Spleen (tissue), 11 donors: ENCODE measurements at regions not wholly inside any gene's neighbourhood (a gene's known extent, or its start where the extent isn't known, plus 50 kb on each side); places are given as distances from the start of the nearest gene placed in this dataset.

Experiments used
- DNase-seq: peaks from one replicate; pipeline ENCODE4 v3.0.0-alpha.2; 2020
- H3K27ac ChIP-seq, 8 donors: fragments of 200-600 bp; sonication (generic) in 7 of 8; 1 replicate in 4 of 8; 2 replicates in 4 of 8; pipeline versions ENCODE4 v1.5.0 to v1.8.0; 2016 to 2021; ENCODE audit warnings: inconsistent platforms in 4 of 8, mild to moderate bottlenecking in 4 of 8, moderate library complexity in 1 of 8
- H3K27me3 ChIP-seq, 7 donors: fragments of 200-600 bp; sonication (generic) in 6 of 7; replicated peaks in 1 of 7; 1 replicate in 4 of 7; 2 replicates in 3 of 7; pipeline versions ENCODE4 v1.5.0 to v1.8.0; 2016 to 2021; ENCODE audit warnings: inconsistent platforms in 3 of 7, mild to moderate bottlenecking in 1 of 7
- H3K36me3 ChIP-seq, 6 donors: fragments of 200-600 bp; sonication (generic) in 5 of 6; 1 replicate in 4 of 6; 2 replicates in 2 of 6; pipeline versions ENCODE4 v1.5.0 to v1.8.0; 2016 to 2021; ENCODE audit warnings: inconsistent platforms in 2 of 6
- H3K4me1 ChIP-seq, 6 donors: fragments of 200-600 bp; sonication (generic) in 5 of 6; 1 replicate in 3 of 6; 2 replicates in 3 of 6; pipeline versions ENCODE4 v1.5.0 to v1.8.0; 2016 to 2021; ENCODE audit warnings: inconsistent platforms in 3 of 6
- H3K4me3 ChIP-seq, 8 donors: fragments of 200-600 bp; sonication (generic) in 7 of 8; 1 replicate in 4 of 8; 2 replicates in 4 of 8; pipeline versions ENCODE4 v1.5.0 to v1.8.0; 2016 to 2021; ENCODE audit warnings: inconsistent platforms in 4 of 8, mild to moderate bottlenecking in 4 of 8, moderate library complexity in 2 of 8
- H3K9me3 ChIP-seq, 8 donors: fragments of 200-600 bp; sonication (generic) in 7 of 8; 1 replicate in 4 of 8; 2 replicates in 4 of 8; pipeline versions ENCODE4 v1.5.0 to v1.8.0; 2016 to 2021; ENCODE audit warnings: inconsistent platforms in 4 of 8
- POLR2A ChIP-seq, 3 donors: fragments of 450-650 bp; IDR thresholded peaks; one replicate each; pipeline ENCODE4 v1.5.1; 2017; ENCODE audit warnings: antibody characterized with exemption in 3 of 3, mild to moderate bottlenecking in 1 of 3
- POLR2AphosphoS5 ChIP-seq, 3 donors: sonication (generic); formaldehyde crosslinking; IDR thresholded peaks; one replicate each; pipeline ENCODE4 v1.5.1; 2017; ENCODE audit warnings: antibody characterized with exemption in 3 of 3
- WGBS, 5 donors: extraction: QIAGEN DNeasy Blood & Tissue Kit in 3 of 5; methylation state at CpG; one replicate each; pipeline versions ENCODE4 v1.1.5 to v1.1.7; 2013 to 2018; 5-methylcytosine and 5-hydroxymethylcytosine counted together
- intact Hi-C: fragments of 100-400 bp; cut with DNase I; formaldehyde crosslinking; loops from one replicate; pipeline ENCODE4 v1.15.0; 2023; ENCODE audit warnings: low total_unique reads
- TF ChIP-seq, protein P1 (sequence below), 11 experiments: fragments of 200-600 bp in 7 of 11; fragments of 450-650 bp in 4 of 11; sonication (generic) in 4 of 11; IDR thresholded peaks in 8 of 11; conservative IDR thresholded peaks in 3 of 11; 1 replicate in 7 of 11; 2 replicates in 4 of 11; pipeline versions ENCODE4 v1.4.0 to v1.8.0; 2016 to 2021; ENCODE audit warnings: antibody characterized with exemption in 11 of 11, inconsistent platforms in 4 of 11, mild to moderate bottlenecking in 1 of 11
- donor health status: healthy with polysubstance abuse.
- donor health status: DM: no; HTN: no; CAD: no; lungs with moderate emphysema.
- donor health status: DM: no; HTN: no; CAD: no.
- donor health status: Bipolar disorder and iron deficiency.
- donor health status: healthy.
- donor health status: DM: no; HTN: no; CAD: no.
- donor health status: DM: yes; HTN: yes; CAD: no.

DNA sequence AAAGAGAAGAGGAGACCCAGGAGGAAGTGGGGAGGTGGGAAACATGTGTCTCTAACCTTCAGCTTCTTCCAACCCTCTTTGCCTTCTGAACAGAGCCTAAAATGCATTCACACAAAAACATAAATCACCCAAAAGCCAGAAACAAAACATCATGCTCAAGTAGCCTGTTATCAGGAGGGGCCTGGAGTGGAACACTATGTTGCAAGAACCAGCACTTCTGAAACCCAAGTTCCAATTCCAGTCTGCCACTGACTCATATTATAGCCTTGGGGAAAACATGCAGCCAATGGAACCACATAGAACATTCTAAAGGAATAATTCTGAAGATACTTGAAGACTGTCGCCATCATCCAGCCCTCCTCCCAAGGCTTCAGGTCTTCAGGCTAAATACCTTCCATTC, 169.8 kb upstream of the PLXNC1 start:
- TF ChIP-seq POLR2AphosphoS5 (IDR thresholded peaks at IDR 0.05) (no peak), POLR2A (IDR thresholded peaks at IDR 0.05) (no peak)
- TF ChIP-seq, protein P1, sequence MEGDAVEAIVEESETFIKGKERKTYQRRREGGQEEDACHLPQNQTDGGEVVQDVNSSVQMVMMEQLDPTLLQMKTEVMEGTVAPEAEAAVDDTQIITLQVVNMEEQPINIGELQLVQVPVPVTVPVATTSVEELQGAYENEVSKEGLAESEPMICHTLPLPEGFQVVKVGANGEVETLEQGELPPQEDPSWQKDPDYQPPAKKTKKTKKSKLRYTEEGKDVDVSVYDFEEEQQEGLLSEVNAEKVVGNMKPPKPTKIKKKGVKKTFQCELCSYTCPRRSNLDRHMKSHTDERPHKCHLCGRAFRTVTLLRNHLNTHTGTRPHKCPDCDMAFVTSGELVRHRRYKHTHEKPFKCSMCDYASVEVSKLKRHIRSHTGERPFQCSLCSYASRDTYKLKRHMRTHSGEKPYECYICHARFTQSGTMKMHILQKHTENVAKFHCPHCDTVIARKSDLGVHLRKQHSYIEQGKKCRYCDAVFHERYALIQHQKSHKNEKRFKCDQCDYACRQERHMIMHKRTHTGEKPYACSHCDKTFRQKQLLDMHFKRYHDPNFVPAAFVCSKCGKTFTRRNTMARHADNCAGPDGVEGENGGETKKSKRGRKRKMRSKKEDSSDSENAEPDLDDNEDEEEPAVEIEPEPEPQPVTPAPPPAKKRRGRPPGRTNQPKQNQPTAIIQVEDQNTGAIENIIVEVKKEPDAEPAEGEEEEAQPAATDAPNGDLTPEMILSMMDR (IDR thresholded peaks at IDR 0.05 in 8 of 11, conservative IDR thresholded peaks at IDR 0.05 in 3 of 11): no peak
- no peak for DNase-seq

DNA sequence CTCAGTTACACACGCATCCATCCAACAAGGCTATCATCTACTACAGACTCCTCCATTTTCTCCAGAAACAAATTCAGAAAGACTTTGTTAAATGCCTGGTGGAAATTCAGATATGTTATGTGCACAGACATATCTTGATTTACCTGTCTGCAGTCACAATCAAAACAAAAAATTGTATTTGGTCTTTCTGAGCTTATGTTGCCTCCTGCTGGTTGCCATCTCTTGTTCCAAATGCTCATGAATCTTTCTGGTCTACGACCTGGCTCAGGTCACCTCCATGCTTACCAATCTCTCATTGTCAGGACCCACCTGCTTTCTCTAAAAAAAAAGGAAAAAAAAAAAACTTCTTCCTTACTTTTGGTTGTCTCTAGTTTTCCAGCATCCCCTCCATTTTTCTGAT, 169.2 kb upstream of the PLXNC1 start:
- H3K4me3 ChIP-seq: no peak overlapping the region
- no peaks in the 10 kb centered on the region for H3K9me3 ChIP-seq
- TF ChIP-seq POLR2A (IDR thresholded peaks at IDR 0.05): no peak
- TF ChIP-seq, protein P1 (IDR thresholded peaks at IDR 0.05 in 8 of 11, conservative IDR thresholded peaks at IDR 0.05 in 3 of 11): peak in 7 of 11 experiments; percentile 22 to 52 (median 42)
- no peaks in the 10 kb centered on the region for H3K36me3 ChIP-seq
- H3K27me3 ChIP-seq: peaks cover 0 to 4% (median 0%) of the 10 kb centered on the region in 7 donors
- no peaks in the 10 kb centered on the region for H3K4me1 ChIP-seq
- intact Hi-C loops: no loop called here
- no peak overlapping the region for H3K27ac ChIP-seq
- DNase-seq: no peak
- WGBS, 5 donors: 56 to 74% (median 57%) methylated on average over 2 of the region's 2 CpGs

More for the DNA sequence above, 169.8 kb upstream of the PLXNC1 start:
- Histone ChIP-seq H3K36me3 (no peaks in the 10 kb centered on the region), H3K27me3 (peaks cover 0 to 4% (median 0%) of the 10 kb centered on the region in 7 donors), H3K9me3 (no peaks in the 10 kb centered on the region), H3K4me3 (no peak overlapping the region), H3K4me1 (no peaks in the 10 kb centered on the region), H3K27ac (no peak overlapping the region)
- intact Hi-C loops: no loop called here
- 86 to 96% (median 95%) methylated on average over 1 of the region's 1 CpG for WGBS, 5 donors

DNA sequence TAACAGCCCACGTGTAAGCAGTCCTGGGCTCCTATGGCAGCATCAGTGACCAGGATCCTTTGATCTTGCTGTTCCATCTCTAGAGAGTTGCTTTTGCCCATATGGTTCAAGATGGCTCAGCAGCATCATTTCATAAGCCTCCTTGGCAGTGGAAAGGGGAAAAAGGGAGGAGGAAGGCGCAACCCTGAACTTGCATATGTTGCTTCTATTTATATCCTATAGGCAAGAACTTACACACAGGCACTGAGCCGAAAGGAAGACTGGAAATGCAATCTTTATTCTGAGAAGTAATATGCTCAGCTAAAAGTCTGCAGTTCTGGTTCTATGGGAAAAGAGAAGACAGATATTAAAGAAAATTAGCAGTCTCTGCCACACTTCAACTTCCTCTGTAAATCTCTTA, 167.7 kb upstream of the PLXNC1 start:
- no peaks in the 10 kb centered on the region for H3K36me3 ChIP-seq
- H3K9me3 ChIP-seq: no peaks in the 10 kb centered on the region
- TF ChIP-seq POLR2A (IDR thresholded peaks at IDR 0.05): no peak
- no peak for TF ChIP-seq POLR2AphosphoS5 (IDR thresholded peaks at IDR 0.05)
- TF ChIP-seq, protein P1 (IDR thresholded peaks at IDR 0.05 in 8 of 11, conservative IDR thresholded peaks at IDR 0.05 in 3 of 11): no peak
- WGBS, 5 donors: 65 to 84% (median 75%) methylated on average over 3 of the region's 3 CpGs
- no peak overlapping the region for H3K4me3 ChIP-seq
- peaks cover 0 to 4% (median 0%) of the 10 kb centered on the region in 7 donors for H3K27me3 ChIP-seq
- DNase-seq: no peak
- no peak overlapping the region for H3K27ac ChIP-seq
- intact Hi-C loops: loop anchor here (10.0 kb wide), 1 partner anchor 476 kb away; no protein-coding TSS in a partner anchor
- H3K4me1 ChIP-seq: no peaks in the 10 kb centered on the region

DNA sequence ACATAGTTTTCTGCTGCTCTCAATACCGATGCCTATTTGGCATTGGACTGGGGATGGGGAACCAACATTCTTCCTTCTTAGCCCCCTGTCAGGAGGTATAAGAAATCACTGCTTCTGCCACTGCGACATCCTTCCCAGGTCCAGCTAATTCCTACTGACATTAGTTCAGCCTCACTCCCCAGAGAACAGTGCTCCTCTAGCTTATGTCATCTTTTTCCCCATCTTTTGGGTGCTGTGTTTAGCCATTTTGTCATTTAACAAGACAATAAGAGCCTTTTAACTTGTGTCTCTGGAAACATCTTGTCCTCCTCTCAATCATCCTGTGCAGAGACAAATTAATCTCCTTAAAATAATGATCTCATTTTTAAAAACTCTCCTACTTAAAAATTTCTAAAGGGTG, 167.0 kb upstream of the PLXNC1 start:
- intact Hi-C loops: loop anchor here (10.0 kb wide), 1 partner anchor 477 kb away; no protein-coding TSS in a partner anchor
- no peak for DNase-seq
- Histone ChIP-seq H3K27me3 (peaks cover 0 to 4% (median 0%) of the 10 kb centered on the region in 7 donors), H3K9me3 (no peaks in the 10 kb centered on the region), H3K4me1 (no peaks in the 10 kb centered on the region), H3K4me3 (no peak overlapping the region), H3K36me3 (no peaks in the 10 kb centered on the region), H3K27ac (no peak overlapping the region)
- TF ChIP-seq POLR2A (IDR thresholded peaks at IDR 0.05) (no peak), POLR2AphosphoS5 (IDR thresholded peaks at IDR 0.05) (no peak)
- TF ChIP-seq, protein P1 (IDR thresholded peaks at IDR 0.05 in 8 of 11, conservative IDR thresholded peaks at IDR 0.05 in 3 of 11): no peak
- WGBS, 5 donors: 86 to 92% (median 91%) methylated on average over 2 of the region's 2 CpGs
